ENCODE measurements at regions not wholly inside any gene's neighbourhood (a gene's known extent, or its start where the extent isn't known, plus 50 kb on each side); places are given as distances from the start of the nearest gene placed in this dataset.

- TF ChIP-seq ATF3 (IDR thresholded peaks at IDR 0.05) (no peak), MAX (IDR thresholded peaks at IDR 0.05) (no peak)
Observed at GRCh38 chr9:108062680-108063079, 573.1 kb upstream of the KLF4 start (continued).

GRCh38 chr9:108060175-108060574 is 570.6 kb upstream of the KLF4 start:
- Histone ChIP-seq H3K27me3 (ENCODE audit: insufficient read depth, low read length) (no peaks in the 10 kb centered on the region), H2AFZ (ENCODE audit: low read depth, low read length, poor library complexity, severe bottlenecking) (peak overlapping the region; percentile 59), H3K4me1 (ENCODE audit: control insufficient read depth in 1 of 2, insufficient read depth in 2 of 2, low read length in 2 of 2) (peaks cover 39 to 59% of the 10 kb centered on the region in 2 experiments), H3K9me3 (ENCODE audit: control insufficient read depth in 1 of 2, insufficient read depth in 1 of 2, low read depth in 1 of 2, low read length in 2 of 2) (no peaks in the 10 kb centered on the region), H3K79me2 (ENCODE audit: insufficient read depth, low read length) (no peaks in the 10 kb centered on the region), H3K9ac (ENCODE audit: low read length) (no peak overlapping the region), H3K4me3 (replicated peaks in 1 of 2; ENCODE audit: low read depth in 1 of 2, low read length in 2 of 2) (no peak overlapping the region), H4K20me1 (ENCODE audit: insufficient read depth) (no peaks in the 10 kb centered on the region), H3K9me2 (ENCODE audit: insufficient read depth) (no peaks in the 10 kb centered on the region), H3K27ac (ENCODE audit: low read depth, low read length) (no peak overlapping the region), H3K4me2 (ENCODE audit: low read length) (peak overlapping the region; percentile 31; the same call in 1 of the 2 replicates), H3K36me3 (ENCODE audit: control insufficient read depth in 1 of 2, insufficient read depth in 2 of 2, low read length in 2 of 2) (no peaks in the 10 kb centered on the region)
- ChIA-PET CTCF (no interaction called here), POLR2A (interaction anchor here (1.7 kb wide), 1 partner anchor 61 kb away, joined by 4 read pairs; no protein-coding TSS in a partner anchor), RAD21 (ENCODE audit: low non-redundant PET in 1 of 2, low total read pairs in 2 of 2, uncharacterized antibody in 2 of 2, unreplicated experiment in 2 of 2) (interaction anchor here in 1 of 2 experiments (0.9 kb wide), 1 partner anchor 349 kb away, joined by 3 read pairs; no protein-coding TSS in a partner anchor)
- TF ChIP-seq ZFX (IDR thresholded peaks at IDR 0.05) (no peak), CTCF (IDR thresholded peaks at IDR 0.05 in 2 of 3, conservative IDR thresholded peaks at IDR 0.05 in 1 of 3; ENCODE audit: borderline replicate concordance in 1 of 3, insufficient read depth in 1 of 3, low read depth in 2 of 3, low read length in 2 of 3) (0 out of 6 replicates have a peak, but pooled peaks of 1 of the 3 experiments have one; percentile 13), SRF (IDR thresholded peaks at IDR 0.05; ENCODE audit: low read depth) (no peak), RAD21 (IDR thresholded peaks at IDR 0.05; ENCODE audit: low read depth) (peak; percentile 25; the same call in 1 of the 2 replicates), ELF1 (IDR thresholded peaks at IDR 0.05; ENCODE audit: borderline replicate concordance, low read depth) (no peak), EZH2phosphoT487 (IDR thresholded peaks at IDR 0.05; ENCODE audit: borderline replicate concordance) (no peak), TCF7L2 (IDR thresholded peaks at IDR 0.05; ENCODE audit: borderline replicate concordance, extremely low read depth, insufficient read depth, insufficient read length) (peak; percentile 47)
- intact Hi-C loops (cut with micrococcal nuclease) = no loop called here
- peak; percentile 55 for ATAC-seq
- DNase-seq (ENCODE audit: low read depth, low spot score) = no peak
- no TSS peak for BruUV-seq (replicated peaks)

All from HCT116 (cell line).